Progenitor cell of endocrine pancreas (in vitro differentiated cells): ENCODE measurements at regions not wholly inside any gene's neighbourhood (a gene's known extent, or its start where the extent isn't known, plus 50 kb on each side); places are given as distances from the start of the nearest gene placed in this dataset.
"Not testable (repeated sequence)": the region's sequence is repeated elsewhere in the genome, so short reads cannot be mapped to it uniquely, and the experiment has no call there.

Experiments used
- DNase-seq: peaks from one replicate; pipeline ENCODE4 v3.0.0; 2021; ENCODE audit warnings: low spot score; ENCODE audit not compliant: unreplicated experiment
- H3K27ac Mint-ChIP-seq: 2 replicates; pipeline ENCODE4 v1.8.0; 2021; ENCODE audit warnings: mild to moderate bottlenecking, moderate library complexity, mixed read lengths
- H3K27me3 Mint-ChIP-seq: 2 replicates; pipeline ENCODE4 v1.8.0; 2021; ENCODE audit warnings: mixed read lengths
- H3K36me3 Mint-ChIP-seq: 2 replicates; pipeline ENCODE4 v1.8.0; 2022; ENCODE audit warnings: mixed read lengths; ENCODE audit not compliant: insufficient read depth
- H3K4me1 Mint-ChIP-seq: 2 replicates; pipeline ENCODE4 v1.8.0; 2021; ENCODE audit warnings: low read depth, mixed read lengths
- H3K4me3 Mint-ChIP-seq: 2 replicates; pipeline ENCODE4 v1.8.0; 2021; ENCODE audit warnings: low read depth, mild to moderate bottlenecking, moderate library complexity, mixed read lengths
- H3K9me3 Mint-ChIP-seq: 2 replicates; pipeline ENCODE4 v1.8.0; 2021; ENCODE audit warnings: low read depth, mixed read lengths
- TF ChIP-seq, protein P1 (sequence below): fragments of 200-600 bp; sonication (generic); IDR thresholded peaks from one replicate; pipeline ENCODE4 v1.5.0; 2021; ENCODE audit warnings: antibody characterized with exemption, mild to moderate bottlenecking; ENCODE audit not compliant: unreplicated experiment

DNA sequence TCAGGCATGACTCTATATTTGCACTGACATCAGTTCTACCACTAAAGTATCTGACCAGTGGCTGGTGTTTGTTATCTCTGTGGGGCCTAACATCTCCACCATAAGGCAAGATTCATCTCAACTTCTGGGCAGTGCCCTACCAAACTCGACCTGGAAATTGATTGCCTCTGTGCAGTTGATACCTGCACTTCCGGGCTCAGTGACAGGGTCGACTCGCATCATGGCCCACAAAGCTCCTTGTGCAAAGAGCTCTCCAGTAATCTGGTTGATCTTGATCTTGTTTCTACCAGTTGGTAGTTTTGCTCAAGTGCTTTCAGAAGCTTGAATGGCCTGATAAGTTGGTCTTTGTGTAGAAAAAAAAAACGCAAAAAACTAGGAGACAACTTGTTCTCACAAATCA, 501.1 kb upstream of the JAG1 start:
- DNase-seq = no peak
- Mint-ChIP-seq H3K4me1 (no peaks in the 10 kb centered on the region), H3K36me3 (no peaks in the 10 kb centered on the region), H3K27ac (no peak overlapping the region), H3K9me3 (no peaks in the 10 kb centered on the region), H3K4me3 (no peak overlapping the region), H3K27me3 (no peaks in the 10 kb centered on the region)
- TF ChIP-seq, protein P1, sequence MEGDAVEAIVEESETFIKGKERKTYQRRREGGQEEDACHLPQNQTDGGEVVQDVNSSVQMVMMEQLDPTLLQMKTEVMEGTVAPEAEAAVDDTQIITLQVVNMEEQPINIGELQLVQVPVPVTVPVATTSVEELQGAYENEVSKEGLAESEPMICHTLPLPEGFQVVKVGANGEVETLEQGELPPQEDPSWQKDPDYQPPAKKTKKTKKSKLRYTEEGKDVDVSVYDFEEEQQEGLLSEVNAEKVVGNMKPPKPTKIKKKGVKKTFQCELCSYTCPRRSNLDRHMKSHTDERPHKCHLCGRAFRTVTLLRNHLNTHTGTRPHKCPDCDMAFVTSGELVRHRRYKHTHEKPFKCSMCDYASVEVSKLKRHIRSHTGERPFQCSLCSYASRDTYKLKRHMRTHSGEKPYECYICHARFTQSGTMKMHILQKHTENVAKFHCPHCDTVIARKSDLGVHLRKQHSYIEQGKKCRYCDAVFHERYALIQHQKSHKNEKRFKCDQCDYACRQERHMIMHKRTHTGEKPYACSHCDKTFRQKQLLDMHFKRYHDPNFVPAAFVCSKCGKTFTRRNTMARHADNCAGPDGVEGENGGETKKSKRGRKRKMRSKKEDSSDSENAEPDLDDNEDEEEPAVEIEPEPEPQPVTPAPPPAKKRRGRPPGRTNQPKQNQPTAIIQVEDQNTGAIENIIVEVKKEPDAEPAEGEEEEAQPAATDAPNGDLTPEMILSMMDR = no peak

DNA sequence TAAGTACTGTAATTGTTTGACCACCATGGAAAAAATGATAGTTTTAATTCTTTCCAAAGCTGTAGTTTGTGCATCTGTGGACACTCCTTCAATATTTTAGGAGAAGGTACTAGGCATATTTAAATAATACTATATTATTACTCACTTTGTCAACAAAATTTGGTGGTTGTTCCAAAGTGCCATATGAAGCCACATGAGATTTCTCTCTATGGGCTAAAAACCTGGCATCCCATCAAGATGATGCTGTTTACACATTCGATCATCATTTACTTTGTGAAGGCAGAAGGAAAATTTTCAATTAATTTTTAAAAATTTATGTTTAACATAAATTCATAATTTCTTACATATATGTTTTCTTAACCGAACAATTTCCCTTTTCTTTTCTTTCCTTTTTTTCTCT, 502.6 kb upstream of the JAG1 start:
- no peaks in the 10 kb centered on the region for H3K4me1 Mint-ChIP-seq
- TF ChIP-seq, protein P1 = no peak
- no peaks in the 10 kb centered on the region for H3K27me3 Mint-ChIP-seq
- H3K9me3 Mint-ChIP-seq = peaks cover 8% of the 10 kb centered on the region
- H3K4me3 Mint-ChIP-seq = no peak overlapping the region
- DNase-seq = no peak
- H3K27ac Mint-ChIP-seq = no peak overlapping the region
- no peaks in the 10 kb centered on the region for H3K36me3 Mint-ChIP-seq

DNA sequence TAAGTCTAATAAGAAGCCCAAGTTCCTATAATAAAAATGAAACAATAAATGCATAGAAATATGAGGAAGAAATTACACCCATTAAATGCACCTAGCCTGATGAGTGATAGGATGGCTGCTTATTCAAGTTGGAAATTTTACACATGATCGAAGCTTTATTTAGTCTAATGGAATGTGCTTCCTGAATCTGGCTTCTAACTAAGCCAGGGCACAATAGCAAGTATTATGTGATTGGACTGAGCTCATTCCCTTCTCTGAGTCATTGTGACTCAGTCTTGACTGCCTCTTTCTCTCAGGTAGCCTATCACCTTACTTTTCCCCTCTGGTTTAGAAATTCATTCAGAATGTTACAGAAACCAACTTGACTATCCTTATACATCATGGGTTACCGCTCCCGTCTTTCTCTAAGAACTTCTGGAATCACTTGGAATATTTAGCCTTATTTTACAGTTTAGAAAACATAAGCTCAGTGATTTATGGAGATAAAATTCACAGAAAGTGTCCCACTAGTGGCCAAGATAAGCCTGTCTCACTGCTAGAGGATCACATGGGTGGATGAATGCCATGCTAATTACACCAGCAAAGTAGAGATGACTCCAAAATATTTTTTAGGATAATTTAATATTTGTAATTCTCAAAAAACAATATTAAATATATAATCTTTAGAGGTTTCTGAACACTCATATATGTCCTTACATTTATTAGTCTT, 505.3 kb upstream of the JAG1 start:
- Mint-ChIP-seq H3K9me3 (peaks cover 11% of the 10 kb centered on the region), H3K27ac (no peak overlapping the region), H3K4me1 (no peaks in the 10 kb centered on the region), H3K36me3 (no peaks in the 10 kb centered on the region), H3K4me3 (no peak overlapping the region), H3K27me3 (no peaks in the 10 kb centered on the region)
- TF ChIP-seq, protein P1 = no peak
- DNase-seq = no peak

DNA sequence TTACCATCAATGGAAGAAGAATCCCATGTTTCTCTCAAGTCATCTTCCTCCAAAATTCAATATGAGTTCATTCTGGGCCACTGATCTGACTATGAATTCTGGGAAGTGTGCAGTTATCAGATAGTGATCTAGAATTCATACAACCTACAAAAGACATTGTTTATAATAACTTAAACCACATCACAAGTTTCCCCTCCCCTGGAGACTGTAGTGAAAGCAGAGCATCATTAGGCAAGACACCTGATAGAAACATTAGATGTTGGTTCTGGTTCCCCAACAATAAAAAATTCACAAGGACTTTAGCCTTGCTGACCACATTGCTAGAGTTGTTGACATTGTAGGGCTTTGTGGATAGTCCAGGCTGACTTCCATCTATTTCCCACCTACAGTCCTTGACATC, 506.4 kb upstream of the JAG1 start:
- Mint-ChIP-seq H3K27me3 (no peaks in the 10 kb centered on the region), H3K4me3 (no peak overlapping the region)

DNA sequence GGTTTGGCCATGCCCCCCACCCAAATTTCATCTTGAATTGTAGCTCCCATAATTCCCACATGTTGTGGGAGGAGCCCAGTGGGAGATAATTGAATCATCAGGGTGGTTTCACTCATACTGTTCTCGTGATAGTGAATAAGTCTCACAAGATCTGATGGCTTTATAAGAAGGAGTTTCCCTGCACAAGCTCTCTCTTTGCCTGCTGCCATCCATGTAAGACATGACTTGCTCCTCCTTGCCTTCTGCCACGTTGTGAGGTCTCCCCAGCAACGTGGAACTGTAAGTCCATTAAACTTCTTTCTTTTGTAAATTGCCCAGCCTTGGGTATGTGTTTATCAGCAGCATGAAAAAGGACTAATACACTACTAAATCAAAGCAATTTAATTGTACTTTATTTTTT, 507.3 kb upstream of the JAG1 start:
- H3K27me3 Mint-ChIP-seq, H3K36me3 Mint-ChIP-seq, H3K4me1 Mint-ChIP-seq, DNase-seq, H3K27ac Mint-ChIP-seq, H3K4me3 Mint-ChIP-seq: not testable (repeated sequence)
- peaks cover 23% of the 10 kb centered on the region for H3K9me3 Mint-ChIP-seq

More for the DNA sequence above, 506.4 kb upstream of the JAG1 start:
- DNase-seq = no peak
- peaks cover 20% of the 10 kb centered on the region for H3K9me3 Mint-ChIP-seq
- peaks cover 4% of the 10 kb centered on the region for H3K36me3 Mint-ChIP-seq
- no peaks in the 10 kb centered on the region for H3K4me1 Mint-ChIP-seq
- TF ChIP-seq, protein P1 = no peak
- no peak overlapping the region for H3K27ac Mint-ChIP-seq

DNA sequence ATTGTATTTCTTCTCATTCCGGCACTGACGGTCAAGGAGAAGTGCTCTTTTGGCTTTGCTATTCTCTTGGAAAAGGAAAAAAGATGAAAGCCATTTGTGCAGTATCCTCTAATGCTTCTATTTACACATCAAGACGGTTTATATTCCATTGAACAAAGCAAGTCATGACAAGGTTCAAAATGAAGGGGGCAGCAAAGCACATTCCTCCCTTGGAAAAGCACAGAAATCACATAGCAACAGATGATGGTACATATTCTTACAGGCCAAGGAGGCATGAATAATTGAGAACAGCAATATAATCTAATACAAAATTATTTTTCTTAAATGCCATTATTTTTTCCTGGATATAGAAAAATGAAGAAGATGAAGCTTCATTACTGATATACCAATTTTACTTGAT, 508.2 kb upstream of the JAG1 start:
- Mint-ChIP-seq H3K27ac (no peak overlapping the region), H3K27me3 (no peaks in the 10 kb centered on the region), H3K9me3 (peaks cover 24% of the 10 kb centered on the region), H3K36me3 (peaks cover 4% of the 10 kb centered on the region), H3K4me3 (no peak overlapping the region), H3K4me1 (no peaks in the 10 kb centered on the region)
- TF ChIP-seq, protein P1 = no peak
- no peak for DNase-seq
